GM23338 (cell line): ENCODE measurements at regions not wholly inside any gene's neighbourhood (a gene's known extent, or its start where the extent isn't known, plus 50 kb on each side); places are given as distances from the start of the nearest gene placed in this dataset.

ENCODE experiments used
- ATAC-seq: fragments of 200-7000 bp; cut with Tn5 transposase; 3 replicates; pipeline ENCODE4 v1.9.1; 2020
- DNase-seq: peaks from one replicate; pipeline ENCODE4 v3.0.0-alpha.2; 2015; ENCODE audit warnings: low spot score
- H2AFZ ChIP-seq: fragments of 200-600 bp; sonication (generic); 2 replicates; pipeline ENCODE4 v1.8.0; 2016; ENCODE audit warnings: antibody characterized with exemption, mild to moderate bottlenecking, moderate library complexity
- H3F3A ChIP-seq: fragments of 200-600 bp; sonication (generic); replicated peaks from 2 replicates; pipeline ENCODE4 v1.8.0; 2017; ENCODE audit warnings: antibody characterized with exemption, mixed run types, low read depth
- H3K27ac ChIP-seq: fragments of 200-600 bp; sonication (generic); 2 replicates; pipeline ENCODE4 v1.6.1; 2016; ENCODE audit warnings: low read depth
- H3K27me3 ChIP-seq: fragments of 200-600 bp; sonication (generic); 2 replicates; pipeline ENCODE4 v1.8.0; 2016; ENCODE audit warnings: mild to moderate bottlenecking, mixed run types, moderate library complexity; ENCODE audit not compliant: insufficient read depth
- H3K36me3 ChIP-seq: fragments of 200-600 bp; sonication (generic); 2 replicates; pipeline ENCODE4 v1.8.0; 2016; ENCODE audit warnings: mild to moderate bottlenecking; ENCODE audit not compliant: insufficient read depth
- H3K4me1 ChIP-seq: fragments of 200-600 bp; sonication (generic); 2 replicates; pipeline ENCODE4 v1.8.0; 2016; ENCODE audit warnings: mild to moderate bottlenecking, moderate library complexity; ENCODE audit not compliant: insufficient read depth
- H3K4me2 ChIP-seq: fragments of 200-600 bp; sonication (generic); 2 replicates; pipeline ENCODE4 v1.7.1; 2017; ENCODE audit warnings: mixed run types
- H3K4me3 ChIP-seq: fragments of 200-600 bp; sonication (generic); 2 replicates; pipeline ENCODE4 v1.6.1; 2016; ENCODE audit warnings: mixed run types
- H3K79me2 ChIP-seq: fragments of 200-600 bp; sonication (generic); replicated peaks from 2 replicates; pipeline ENCODE4 v1.8.0; 2017; ENCODE audit warnings: mild to moderate bottlenecking; ENCODE audit not compliant: insufficient read depth
- H3K9me2 ChIP-seq: fragments of 200-600 bp; sonication (generic); 2 replicates; pipeline ENCODE4 v1.8.0; 2017; ENCODE audit not compliant: insufficient read depth
- H4K20me1 ChIP-seq: fragments of 200-600 bp; sonication (generic); replicated peaks from 2 replicates; pipeline ENCODE4 v1.8.0; 2017; ENCODE audit warnings: mild to moderate bottlenecking; ENCODE audit not compliant: insufficient read depth
- H3K27ac Mint-ChIP-seq: 2 replicates; pipeline ENCODE4 v1.8.0; 2020; ENCODE audit warnings: inconsistent platforms, mild to moderate bottlenecking, moderate library complexity, mixed read lengths
- H3K27me3 Mint-ChIP-seq: 3 replicates; pipeline ENCODE4 v1.8.0; 2022; ENCODE audit warnings: low read depth, mild to moderate bottlenecking, moderate library complexity, mixed read lengths, inconsistent platforms; ENCODE audit not compliant: insufficient read depth, poor library complexity
- H3K36me3 Mint-ChIP-seq: 3 replicates; pipeline ENCODE4 v1.8.0; 2021; ENCODE audit warnings: low read depth, mild to moderate bottlenecking, inconsistent platforms, moderate library complexity, mixed read lengths
- H3K4me1 Mint-ChIP-seq: 3 replicates; pipeline ENCODE4 v1.8.0; 2020; ENCODE audit warnings: mild to moderate bottlenecking, inconsistent platforms, mixed read lengths
- H3K4me3 Mint-ChIP-seq: 3 replicates; pipeline ENCODE4 v1.8.0; 2021; ENCODE audit warnings: moderate library complexity, mild to moderate bottlenecking, inconsistent platforms, mixed read lengths
- H3K9me3 Mint-ChIP-seq: 3 replicates; pipeline ENCODE4 v1.8.0; 2020; ENCODE audit warnings: moderate library complexity, mild to moderate bottlenecking, inconsistent platforms, mixed read lengths
- CREB1 ChIP-seq: fragments of 250-450 bp; sonication (Bioruptor Pico); IDR thresholded peaks from 2 replicates; pipeline ENCODE4 v1.5.0; 2020; ENCODE audit warnings: low read depth, mild to moderate bottlenecking, moderate library complexity
- EZH2 ChIP-seq: fragments of 200-600 bp; sonication (generic); IDR thresholded peaks from one replicate; pipeline ENCODE4 v1.8.0; 2017; ENCODE audit warnings: antibody characterized with exemption, mild to moderate bottlenecking, low read depth; ENCODE audit not compliant: unreplicated experiment
- EZH2phosphoT487 ChIP-seq: fragments of 200-600 bp; sonication (generic); IDR thresholded peaks from one replicate; pipeline ENCODE4 v1.8.1; 2018; ENCODE audit warnings: antibody characterized with exemption; ENCODE audit not compliant: unreplicated experiment
- JUNB ChIP-seq: IDR thresholded peaks from one replicate; pipeline ENCODE4 v1.6.1; 2016; ENCODE audit warnings: antibody characterized with exemption; ENCODE audit not compliant: unreplicated experiment
- NANOG ChIP-seq: IDR thresholded peaks from 2 replicates; pipeline ENCODE4 v1.6.1; 2016; ENCODE audit warnings: antibody characterized with exemption, borderline replicate concordance
- POLR2AphosphoS5 ChIP-seq: IDR thresholded peaks from 2 replicates; pipeline ENCODE4 v1.6.1; 2016; ENCODE audit warnings: antibody characterized with exemption, low read depth
- STAT1 ChIP-seq: IDR thresholded peaks from one replicate; pipeline ENCODE4 v1.6.1; 2016; ENCODE audit warnings: antibody characterized with exemption; ENCODE audit not compliant: unreplicated experiment
- ZNF114 ChIP-seq: fragments of 250-450 bp; sonication (Bioruptor Pico); IDR thresholded peaks from 2 replicates; pipeline ENCODE4 v1.5.0; 2020; ENCODE audit warnings: mild to moderate bottlenecking, moderate library complexity
- ZNF331 ChIP-seq: fragments of 250-450 bp; sonication (Bioruptor Pico); IDR thresholded peaks from 2 replicates; pipeline ENCODE4 v1.5.0; 2020; ENCODE audit warnings: low read depth, mild to moderate bottlenecking, moderate library complexity
- TF ChIP-seq, protein P1 (sequence below), 2 experiments: fragments of 200-600 bp in 1 of 2; sonication (generic) in 1 of 2; conservative IDR thresholded peaks; 2 replicates each; pipeline versions ENCODE4 v1.5.1 to v1.6.1; 2016 to 2017; ENCODE audit warnings: antibody characterized with exemption in 2 of 2, low read depth in 2 of 2, mild to moderate bottlenecking in 2 of 2, moderate library complexity in 1 of 2
- TF ChIP-seq, protein P2 (sequence below): IDR thresholded peaks from one replicate; pipeline ENCODE4 v1.6.1; 2018; ENCODE audit warnings: antibody characterized with exemption; ENCODE audit not compliant: unreplicated experiment
- TF ChIP-seq, protein P3 (sequence below): IDR thresholded peaks from 2 replicates; pipeline ENCODE4 v1.6.1; 2016; ENCODE audit warnings: antibody characterized with exemption
- TF ChIP-seq, protein P4 (sequence below): fragments of 250-450 bp; sonication (Bioruptor Pico); IDR thresholded peaks from 2 replicates; pipeline ENCODE4 v1.5.0; 2020; ENCODE audit warnings: mild to moderate bottlenecking, moderate library complexity

DNA sequence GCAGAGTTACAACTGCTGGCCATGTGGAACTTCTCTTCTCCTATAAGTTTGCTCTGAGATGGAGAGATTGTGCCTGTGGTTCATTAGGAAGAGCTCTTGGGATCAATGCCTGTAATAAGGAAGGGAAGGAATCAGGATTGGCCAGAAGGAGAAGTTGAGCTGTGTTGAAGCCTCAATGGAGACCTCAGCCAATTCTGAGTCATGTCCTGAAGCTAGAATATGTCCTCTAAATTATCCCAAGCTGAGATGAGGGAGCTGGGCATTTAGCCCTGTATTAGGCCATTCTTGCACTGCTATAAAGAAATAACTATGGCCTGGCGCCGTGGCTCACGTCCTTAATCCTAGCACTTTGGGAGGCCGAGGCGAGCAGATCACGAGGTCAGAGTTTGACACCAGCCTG is 85.4 kb upstream of the DHX15 start:
- DNase-seq, result no peak
- no peak overlapping the region for H3K4me2 ChIP-seq
- H2AFZ ChIP-seq, result no peak overlapping the region
- no peaks in the 10 kb centered on the region for H3K27me3 ChIP-seq
- H3K4me3 ChIP-seq, result no peak overlapping the region
- no peak for ATAC-seq
- H3K27ac Mint-ChIP-seq, result no peak overlapping the region
- peaks cover 2% of the 10 kb centered on the region; the same call in 1 of the 3 replicates for H3K4me1 Mint-ChIP-seq
- H3K27me3 Mint-ChIP-seq, result peaks cover 3% of the 10 kb centered on the region
- H3K36me3 ChIP-seq, result no peaks in the 10 kb centered on the region; the same call in none of the 2 replicates
- no peak overlapping the region for H3K4me3 Mint-ChIP-seq
- H3F3A ChIP-seq, result 0 out of 2 replicates have a peak, but pooled peaks cover 2% of the 10 kb centered on the region
- H3K9me3 Mint-ChIP-seq, result 0 out of 3 replicates have a peak, but pooled peaks cover 2% of the 10 kb centered on the region
- peaks cover 3% of the 10 kb centered on the region for H3K79me2 ChIP-seq
- H3K9me2 ChIP-seq, result 0 out of 2 replicates have a peak, but pooled peaks cover 11% of the 10 kb centered on the region
- no peak for TF ChIP-seq EZH2phosphoT487
- no peak for TF ChIP-seq NANOG
- TF ChIP-seq, protein P1, sequence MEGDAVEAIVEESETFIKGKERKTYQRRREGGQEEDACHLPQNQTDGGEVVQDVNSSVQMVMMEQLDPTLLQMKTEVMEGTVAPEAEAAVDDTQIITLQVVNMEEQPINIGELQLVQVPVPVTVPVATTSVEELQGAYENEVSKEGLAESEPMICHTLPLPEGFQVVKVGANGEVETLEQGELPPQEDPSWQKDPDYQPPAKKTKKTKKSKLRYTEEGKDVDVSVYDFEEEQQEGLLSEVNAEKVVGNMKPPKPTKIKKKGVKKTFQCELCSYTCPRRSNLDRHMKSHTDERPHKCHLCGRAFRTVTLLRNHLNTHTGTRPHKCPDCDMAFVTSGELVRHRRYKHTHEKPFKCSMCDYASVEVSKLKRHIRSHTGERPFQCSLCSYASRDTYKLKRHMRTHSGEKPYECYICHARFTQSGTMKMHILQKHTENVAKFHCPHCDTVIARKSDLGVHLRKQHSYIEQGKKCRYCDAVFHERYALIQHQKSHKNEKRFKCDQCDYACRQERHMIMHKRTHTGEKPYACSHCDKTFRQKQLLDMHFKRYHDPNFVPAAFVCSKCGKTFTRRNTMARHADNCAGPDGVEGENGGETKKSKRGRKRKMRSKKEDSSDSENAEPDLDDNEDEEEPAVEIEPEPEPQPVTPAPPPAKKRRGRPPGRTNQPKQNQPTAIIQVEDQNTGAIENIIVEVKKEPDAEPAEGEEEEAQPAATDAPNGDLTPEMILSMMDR (conservative IDR thresholded peaks at IDR 0.05; ENCODE audit: low read depth in 2 of 2), result no peak
- TF ChIP-seq JUNB, result no peak
- TF ChIP-seq, protein P2, sequence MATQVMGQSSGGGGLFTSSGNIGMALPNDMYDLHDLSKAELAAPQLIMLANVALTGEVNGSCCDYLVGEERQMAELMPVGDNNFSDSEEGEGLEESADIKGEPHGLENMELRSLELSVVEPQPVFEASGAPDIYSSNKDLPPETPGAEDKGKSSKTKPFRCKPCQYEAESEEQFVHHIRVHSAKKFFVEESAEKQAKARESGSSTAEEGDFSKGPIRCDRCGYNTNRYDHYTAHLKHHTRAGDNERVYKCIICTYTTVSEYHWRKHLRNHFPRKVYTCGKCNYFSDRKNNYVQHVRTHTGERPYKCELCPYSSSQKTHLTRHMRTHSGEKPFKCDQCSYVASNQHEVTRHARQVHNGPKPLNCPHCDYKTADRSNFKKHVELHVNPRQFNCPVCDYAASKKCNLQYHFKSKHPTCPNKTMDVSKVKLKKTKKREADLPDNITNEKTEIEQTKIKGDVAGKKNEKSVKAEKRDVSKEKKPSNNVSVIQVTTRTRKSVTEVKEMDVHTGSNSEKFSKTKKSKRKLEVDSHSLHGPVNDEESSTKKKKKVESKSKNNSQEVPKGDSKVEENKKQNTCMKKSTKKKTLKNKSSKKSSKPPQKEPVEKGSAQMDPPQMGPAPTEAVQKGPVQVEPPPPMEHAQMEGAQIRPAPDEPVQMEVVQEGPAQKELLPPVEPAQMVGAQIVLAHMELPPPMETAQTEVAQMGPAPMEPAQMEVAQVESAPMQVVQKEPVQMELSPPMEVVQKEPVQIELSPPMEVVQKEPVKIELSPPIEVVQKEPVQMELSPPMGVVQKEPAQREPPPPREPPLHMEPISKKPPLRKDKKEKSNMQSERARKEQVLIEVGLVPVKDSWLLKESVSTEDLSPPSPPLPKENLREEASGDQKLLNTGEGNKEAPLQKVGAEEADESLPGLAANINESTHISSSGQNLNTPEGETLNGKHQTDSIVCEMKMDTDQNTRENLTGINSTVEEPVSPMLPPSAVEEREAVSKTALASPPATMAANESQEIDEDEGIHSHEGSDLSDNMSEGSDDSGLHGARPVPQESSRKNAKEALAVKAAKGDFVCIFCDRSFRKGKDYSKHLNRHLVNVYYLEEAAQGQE, result no peak
- TF ChIP-seq, protein P3, sequence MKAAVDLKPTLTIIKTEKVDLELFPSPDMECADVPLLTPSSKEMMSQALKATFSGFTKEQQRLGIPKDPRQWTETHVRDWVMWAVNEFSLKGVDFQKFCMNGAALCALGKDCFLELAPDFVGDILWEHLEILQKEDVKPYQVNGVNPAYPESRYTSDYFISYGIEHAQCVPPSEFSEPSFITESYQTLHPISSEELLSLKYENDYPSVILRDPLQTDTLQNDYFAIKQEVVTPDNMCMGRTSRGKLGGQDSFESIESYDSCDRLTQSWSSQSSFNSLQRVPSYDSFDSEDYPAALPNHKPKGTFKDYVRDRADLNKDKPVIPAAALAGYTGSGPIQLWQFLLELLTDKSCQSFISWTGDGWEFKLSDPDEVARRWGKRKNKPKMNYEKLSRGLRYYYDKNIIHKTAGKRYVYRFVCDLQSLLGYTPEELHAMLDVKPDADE, result no peak
- no peak for TF ChIP-seq CREB1
- TF ChIP-seq ZNF114 (CRISPR knock-in tag), result no peak
- TF ChIP-seq ZNF331 (CRISPR knock-in tag), result no peak
- TF ChIP-seq, protein P4, sequence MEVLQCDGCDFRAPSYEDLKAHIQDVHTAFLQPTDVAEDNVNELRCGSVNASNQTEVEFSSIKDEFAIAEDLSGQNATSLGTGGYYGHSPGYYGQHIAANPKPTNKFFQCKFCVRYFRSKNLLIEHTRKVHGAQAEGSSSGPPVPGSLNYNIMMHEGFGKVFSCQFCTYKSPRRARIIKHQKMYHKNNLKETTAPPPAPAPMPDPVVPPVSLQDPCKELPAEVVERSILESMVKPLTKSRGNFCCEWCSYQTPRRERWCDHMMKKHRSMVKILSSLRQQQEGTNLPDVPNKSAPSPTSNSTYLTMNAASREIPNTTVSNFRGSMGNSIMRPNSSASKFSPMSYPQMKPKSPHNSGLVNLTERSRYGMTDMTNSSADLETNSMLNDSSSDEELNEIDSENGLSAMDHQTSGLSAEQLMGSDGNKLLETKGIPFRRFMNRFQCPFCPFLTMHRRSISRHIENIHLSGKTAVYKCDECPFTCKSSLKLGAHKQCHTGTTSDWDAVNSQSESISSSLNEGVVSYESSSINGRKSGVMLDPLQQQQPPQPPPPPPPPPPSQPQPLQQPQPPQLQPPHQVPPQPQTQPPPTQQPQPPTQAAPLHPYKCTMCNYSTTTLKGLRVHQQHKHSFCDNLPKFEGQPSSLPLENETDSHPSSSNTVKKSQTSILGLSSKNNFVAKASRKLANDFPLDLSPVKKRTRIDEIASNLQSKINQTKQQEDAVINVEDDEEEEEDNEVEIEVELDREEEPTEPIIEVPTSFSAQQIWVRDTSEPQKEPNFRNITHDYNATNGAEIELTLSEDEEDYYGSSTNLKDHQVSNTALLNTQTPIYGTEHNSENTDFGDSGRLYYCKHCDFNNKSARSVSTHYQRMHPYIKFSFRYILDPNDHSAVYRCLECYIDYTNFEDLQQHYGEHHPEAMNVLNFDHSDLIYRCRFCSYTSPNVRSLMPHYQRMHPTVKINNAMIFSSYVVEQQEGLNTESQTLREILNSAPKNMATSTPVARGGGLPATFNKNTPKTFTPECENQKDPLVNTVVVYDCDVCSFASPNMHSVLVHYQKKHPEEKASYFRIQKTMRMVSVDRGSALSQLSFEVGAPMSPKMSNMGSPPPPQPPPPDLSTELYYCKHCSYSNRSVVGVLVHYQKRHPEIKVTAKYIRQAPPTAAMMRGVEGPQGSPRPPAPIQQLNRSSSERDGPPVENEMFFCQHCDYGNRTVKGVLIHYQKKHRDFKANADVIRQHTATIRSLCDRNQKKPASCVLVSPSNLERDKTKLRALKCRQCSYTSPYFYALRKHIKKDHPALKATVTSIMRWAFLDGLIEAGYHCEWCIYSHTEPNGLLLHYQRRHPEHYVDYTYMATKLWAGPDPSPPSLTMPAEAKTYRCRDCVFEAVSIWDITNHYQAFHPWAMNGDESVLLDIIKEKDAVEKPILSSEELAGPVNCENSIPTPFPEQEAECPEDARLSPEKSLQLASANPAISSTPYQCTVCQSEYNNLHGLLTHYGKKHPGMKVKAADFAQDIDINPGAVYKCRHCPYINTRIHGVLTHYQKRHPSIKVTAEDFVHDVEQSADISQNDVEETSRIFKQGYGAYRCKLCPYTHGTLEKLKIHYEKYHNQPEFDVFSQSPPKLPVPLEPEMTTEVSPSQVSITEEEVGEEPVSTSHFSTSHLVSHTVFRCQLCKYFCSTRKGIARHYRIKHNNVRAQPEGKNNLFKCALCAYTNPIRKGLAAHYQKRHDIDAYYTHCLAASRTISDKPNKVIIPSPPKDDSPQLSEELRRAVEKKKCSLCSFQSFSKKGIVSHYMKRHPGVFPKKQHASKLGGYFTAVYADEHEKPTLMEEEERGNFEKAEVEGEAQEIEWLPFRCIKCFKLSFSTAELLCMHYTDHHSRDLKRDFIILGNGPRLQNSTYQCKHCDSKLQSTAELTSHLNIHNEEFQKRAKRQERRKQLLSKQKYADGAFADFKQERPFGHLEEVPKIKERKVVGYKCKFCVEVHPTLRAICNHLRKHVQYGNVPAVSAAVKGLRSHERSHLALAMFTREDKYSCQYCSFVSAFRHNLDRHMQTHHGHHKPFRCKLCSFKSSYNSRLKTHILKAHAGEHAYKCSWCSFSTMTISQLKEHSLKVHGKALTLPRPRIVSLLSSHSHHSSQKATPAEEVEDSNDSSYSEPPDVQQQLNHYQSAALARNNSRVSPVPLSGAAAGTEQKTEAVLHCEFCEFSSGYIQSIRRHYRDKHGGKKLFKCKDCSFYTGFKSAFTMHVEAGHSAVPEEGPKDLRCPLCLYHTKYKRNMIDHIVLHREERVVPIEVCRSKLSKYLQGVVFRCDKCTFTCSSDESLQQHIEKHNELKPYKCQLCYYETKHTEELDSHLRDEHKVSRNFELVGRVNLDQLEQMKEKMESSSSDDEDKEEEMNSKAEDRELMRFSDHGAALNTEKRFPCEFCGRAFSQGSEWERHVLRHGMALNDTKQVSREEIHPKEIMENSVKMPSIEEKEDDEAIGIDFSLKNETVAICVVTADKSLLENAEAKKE (CRISPR knock-in tag), result no peak
- TF ChIP-seq STAT1, result no peak
- TF ChIP-seq EZH2, result no peak
- TF ChIP-seq POLR2AphosphoS5, result no peak
- H3K4me1 ChIP-seq, result no peaks in the 10 kb centered on the region; the same call in 1 of the 2 replicates
- H4K20me1 ChIP-seq, result no peaks in the 10 kb centered on the region
- H3K27ac ChIP-seq, result no peak overlapping the region
- H3K36me3 Mint-ChIP-seq, result peaks cover 5% of the 10 kb centered on the region; the same call in 2 of the 3 replicates
